Mesenteric fat pad (tissue), 1 donor: ENCODE measurements at regions not wholly inside any gene's neighbourhood (a gene's known extent, or its start where the extent isn't known, plus 50 kb on each side); places are given as distances from the start of the nearest gene placed in this dataset.

Experiments used
- DNase-seq: peaks from one replicate; pipeline ENCODE4 v3.0.0-alpha.2; 2020; ENCODE audit warnings: low spot score
- donor health status: DM: yes; HTN: yes; CAD: no.

DNA sequence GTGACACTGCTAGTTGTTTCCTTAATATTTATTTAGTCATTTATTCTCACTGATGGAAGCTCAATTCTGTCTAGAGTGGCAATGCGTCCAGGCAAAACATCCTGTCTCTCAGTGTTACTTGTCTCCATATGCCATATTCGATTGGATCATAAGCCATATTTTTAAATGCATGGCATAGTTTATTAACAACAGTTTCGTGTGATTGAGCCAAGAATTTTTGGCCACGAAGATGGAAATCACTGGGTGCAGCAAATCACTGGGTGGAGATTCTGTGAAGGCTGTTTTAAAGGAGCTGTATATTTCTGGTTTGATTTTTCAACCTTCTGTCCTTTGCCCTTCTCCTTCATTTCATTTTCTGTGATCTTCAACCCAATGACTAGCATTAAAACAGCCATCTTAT, 205.2 kb downstream of the JRKL start:
- DNase-seq, result no peak

DNA sequence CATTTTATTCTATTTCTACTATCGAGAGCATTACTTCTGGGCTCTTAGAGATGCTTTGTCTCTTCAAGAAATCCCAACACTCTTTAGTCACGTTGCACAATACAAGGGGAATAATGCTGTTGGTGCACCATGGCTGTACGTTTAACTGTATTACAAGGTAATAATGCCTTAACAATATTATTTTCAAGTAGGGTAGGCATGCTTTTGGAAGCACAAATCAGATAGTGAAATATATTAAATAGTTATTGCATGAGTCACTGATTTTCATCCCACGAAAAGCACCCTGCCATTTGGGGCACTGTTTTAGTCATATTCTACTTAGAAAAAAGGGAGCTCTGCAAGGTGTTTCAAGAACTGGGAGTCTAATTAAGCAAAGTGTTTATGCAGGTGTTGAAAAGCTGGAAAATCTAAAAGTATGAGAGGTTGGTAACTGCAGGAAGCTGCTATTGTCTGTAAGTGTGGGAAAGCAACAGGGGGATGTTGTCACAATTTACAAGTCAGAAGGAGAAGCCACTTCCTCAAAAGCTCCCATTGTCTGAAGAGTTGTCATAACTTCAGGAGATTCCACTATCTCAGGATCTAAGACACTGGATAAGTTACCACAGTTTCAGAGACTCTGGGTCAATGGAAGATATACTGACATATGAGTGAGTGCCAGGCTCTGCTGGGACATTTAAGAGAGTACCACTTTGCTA, 218.2 kb downstream of the JRKL start:
- no peak for DNase-seq

DNA sequence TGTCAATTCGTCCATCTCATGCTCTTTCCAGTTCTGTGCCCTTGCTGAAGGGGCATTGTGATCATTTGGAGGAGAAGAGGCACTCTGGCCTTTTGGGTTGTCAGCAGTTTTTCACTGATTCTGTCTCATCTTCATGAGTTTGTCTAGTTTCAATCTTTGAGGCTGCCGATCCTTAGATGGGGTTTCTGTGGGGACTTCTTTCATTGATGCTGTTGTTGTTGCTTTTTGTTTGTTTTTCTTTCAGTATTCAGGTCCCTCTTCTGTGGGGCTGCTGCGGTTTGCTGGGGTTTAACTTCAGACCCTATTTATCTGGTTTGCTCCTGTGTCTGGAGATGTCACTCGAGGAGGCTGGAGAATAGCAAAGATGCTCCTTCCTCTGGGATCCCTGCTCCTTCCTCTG, 224.3 kb downstream of the JRKL start:
- no peak for DNase-seq

DNA sequence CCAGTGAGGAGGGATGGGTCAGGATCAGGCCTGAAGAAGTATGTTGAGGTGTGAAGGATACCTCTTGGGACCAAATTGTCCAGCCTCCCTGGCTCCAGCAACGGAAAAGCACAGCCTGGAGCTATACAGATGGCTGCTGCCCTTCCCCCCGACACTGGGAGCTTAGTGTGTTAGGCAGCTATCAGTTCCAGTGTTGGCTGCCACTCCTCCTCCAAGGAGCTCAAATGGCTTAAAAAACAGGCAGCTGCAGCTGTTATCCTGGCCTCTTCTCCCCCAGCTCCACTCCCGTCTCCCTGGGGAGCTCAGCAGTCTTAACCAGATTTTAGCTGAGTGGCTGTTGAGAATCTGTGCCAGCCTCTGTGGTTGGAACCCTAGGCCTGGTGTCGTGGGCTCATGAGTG, 225.0 kb downstream of the JRKL start:
- DNase-seq, result no peak

DNA sequence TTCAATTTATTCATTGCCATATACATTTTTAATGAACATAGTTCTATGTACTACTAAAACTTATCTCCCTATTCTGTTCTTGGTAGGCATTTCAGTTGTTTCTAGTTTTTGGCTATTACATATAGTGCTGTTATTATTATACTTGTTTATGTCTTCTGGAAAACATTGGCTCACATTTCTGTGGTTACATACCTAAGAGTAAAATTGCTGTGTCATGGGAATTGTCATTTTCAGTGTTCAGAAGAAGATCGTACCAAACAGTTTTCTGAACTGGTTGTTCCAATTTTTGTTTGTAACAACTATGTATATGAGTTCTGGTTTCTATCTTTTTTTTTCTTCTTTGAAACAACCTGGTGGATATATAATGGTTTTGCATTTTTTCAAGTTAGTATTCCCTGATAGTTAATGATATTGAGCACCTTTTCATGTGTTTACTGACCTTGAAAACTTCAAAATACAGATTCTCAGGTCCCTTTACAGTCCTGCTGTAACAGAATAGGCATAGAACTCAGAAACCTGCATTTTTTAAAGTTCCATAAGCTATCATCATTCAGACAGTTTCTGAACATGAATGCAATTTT, 230.7 kb downstream of the JRKL start:
- DNase-seq, result no peak

DNA sequence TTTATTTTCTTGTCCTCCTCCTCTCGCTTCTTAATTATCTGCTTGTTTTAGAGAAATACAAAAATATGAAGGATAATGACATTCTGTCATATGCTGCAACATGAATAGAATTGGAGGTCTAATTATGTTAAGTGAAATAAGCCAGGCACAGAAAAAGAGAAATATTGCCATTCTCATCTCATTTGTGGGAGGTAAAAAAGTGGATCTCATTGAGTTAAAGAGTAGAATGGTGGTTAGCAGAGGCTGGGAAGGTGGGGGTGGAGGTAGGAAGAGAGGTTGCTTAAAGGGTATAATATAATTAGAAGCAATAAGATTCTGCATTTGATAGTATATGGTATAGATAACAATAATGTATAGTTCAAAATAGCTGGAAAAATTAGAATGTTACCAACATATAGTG, 231.3 kb downstream of the JRKL start:
- DNase-seq, result no peak

DNA sequence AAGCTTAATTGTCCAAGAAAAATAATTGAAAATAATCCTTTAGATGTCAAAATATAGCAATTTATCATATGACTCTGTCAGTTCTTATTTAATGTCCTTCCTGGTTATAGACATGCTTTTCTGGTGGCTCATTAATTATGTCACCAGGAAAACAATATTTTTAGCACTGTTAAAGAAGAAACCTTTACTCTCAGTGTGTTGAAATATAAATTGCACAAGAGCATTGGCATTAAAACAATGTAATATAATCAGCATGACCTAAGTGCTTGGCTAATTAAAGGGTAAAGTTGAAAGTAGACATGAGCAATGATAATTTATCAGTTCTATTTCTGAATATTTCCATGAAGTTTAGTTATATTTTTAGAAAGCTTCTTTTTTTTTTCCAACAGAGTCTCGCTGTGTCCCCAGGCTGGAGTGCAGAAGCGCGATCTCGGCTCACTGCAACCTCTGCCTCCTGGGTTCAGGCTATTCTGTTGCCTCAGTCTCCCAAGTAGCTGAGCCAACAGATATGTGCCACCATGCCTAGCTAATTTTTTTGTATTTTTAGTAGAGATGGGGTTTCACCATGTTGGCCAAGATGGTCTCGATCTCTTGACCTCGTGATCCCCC, 232.3 kb downstream of the JRKL start:
- DNase-seq, result no peak

DNA sequence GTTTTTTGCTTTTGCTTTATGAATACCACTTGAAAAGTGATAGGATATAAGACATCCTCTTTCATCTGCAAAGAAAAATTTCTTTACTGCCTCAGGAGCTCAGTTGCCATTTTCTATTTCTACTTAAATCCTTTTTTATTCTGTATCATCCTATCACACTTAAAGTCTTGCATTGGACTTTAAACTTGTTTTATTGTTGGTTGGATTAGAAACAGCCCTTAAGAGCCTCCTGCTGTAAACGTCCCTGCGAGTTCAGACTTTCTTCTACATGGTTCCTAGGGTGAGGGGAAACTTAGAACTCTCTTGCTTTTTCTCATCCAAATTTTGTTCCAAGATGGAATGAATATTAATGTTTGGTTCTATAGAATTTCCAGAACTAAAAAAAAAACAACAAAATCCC, 234.3 kb downstream of the JRKL start:
- DNase-seq, result no peak

DNA sequence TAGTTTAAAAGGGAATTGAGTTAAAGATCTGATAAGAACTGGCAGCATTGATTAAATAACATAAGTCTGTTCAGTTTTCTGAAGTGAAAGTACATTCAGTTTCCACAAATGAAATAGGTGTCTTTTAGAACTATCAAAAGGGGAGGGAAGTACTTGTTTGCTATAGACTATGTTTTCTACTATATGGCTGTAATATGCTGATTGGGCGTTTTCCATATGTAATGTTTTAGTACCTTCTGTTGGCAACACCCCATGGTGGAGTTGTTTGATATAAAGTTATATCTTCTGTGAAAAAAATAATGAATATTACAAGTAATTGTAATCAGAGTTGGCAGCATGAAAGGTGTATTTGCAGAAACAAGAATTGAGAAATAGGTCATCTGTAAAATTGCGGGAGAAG, 237.6 kb downstream of the JRKL start:
- no peak for DNase-seq

DNA sequence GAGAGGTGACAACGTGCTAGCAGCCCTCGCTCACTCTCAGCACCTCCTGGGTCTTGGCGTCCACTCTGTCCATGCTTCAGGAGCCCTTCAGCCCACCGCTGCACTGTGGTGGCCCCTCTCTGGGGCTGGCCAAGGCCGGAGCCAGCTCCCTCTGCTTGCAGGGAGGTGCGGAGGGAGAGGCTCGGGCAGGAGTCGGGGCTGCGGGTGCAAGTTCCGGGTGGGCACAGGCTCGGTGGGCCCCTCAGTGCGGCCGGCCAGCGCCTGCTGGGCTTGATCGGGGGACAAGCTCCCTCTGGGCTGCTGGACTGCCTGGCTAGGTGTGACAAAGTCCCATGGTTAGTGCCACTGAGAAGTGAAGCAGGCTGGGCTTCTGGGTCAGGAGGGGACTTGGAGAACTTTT, 245.8 kb downstream of the JRKL start:
- no peak for DNase-seq

DNA sequence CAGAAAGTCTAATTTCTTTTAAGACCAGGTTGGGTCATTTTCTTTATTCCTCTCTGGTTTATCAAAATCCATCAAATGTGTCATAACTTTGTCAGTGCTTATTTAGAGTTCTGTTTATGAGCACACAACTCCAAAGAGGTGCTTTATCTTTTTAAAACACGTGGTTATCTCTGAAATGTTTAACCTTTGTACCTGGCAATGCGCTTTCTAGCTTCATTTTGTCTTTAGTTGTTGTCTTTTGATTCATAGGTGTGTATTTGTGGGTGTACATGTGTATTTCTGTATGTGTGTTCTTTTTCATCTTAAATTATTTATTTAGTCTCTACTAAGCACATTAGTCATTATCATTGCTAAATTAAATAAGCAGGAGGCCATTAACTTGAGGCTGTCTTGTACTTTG, 251.4 kb downstream of the JRKL start:
- DNase-seq, result no peak

DNA sequence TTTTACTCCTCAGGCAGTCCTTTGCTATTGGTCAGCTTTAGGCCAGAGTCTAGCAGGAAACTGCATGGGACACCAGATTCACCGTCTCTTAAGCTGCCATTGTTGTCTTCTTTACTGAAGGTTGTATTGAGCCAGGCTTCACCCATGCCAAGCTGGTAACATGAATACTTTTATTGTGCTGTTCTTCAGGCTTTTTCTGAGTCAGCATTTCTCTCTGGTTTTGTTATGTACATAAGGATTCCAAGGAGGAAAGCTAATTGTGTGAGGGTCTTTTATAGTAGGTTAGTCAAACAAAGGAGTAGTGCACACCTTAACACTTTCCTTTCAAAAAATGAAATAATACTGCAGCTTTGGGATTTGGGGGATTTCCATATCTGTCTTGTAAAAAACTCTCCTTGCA, 252.8 kb downstream of the JRKL start:
- DNase-seq, result no peak

DNA sequence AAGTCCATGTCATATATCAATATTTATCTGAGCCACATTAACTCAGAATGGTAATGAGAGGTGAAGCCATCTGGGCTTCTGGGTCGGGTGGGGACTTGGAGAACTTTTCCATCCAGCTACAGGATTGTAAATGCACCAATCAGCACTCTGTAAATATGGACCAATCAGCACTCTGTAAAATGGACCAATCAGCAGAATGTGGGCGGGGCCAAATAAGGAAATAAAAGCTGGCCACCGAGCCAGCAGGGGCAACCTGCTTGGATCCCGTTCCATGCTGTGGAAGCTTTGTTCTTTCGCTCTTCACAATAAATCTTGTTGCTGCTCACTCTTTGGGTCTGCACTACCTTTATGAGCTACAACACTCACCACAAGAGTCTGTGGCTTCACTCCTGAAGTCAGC, 253.4 kb downstream of the JRKL start:
- no peak for DNase-seq

DNA sequence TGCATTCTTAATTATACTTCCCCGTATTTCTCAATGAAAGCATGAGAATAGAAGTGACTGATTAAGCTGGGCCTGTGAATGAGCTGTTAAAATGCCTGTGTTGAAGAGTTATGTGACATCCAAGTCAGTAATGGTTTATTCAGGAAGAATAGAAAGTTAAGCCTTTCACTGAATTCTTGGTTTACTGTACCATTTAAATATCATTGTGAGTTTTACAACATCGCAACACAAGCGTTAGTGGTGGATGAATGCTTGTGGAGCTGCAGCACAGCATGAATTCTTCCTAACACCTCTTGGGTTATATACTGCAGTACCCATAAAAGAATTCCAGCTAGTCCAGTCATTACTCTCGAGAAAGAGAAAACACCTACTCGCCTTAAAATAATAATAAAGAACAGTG, 257.8 kb downstream of the JRKL start:
- no peak for DNase-seq

DNA sequence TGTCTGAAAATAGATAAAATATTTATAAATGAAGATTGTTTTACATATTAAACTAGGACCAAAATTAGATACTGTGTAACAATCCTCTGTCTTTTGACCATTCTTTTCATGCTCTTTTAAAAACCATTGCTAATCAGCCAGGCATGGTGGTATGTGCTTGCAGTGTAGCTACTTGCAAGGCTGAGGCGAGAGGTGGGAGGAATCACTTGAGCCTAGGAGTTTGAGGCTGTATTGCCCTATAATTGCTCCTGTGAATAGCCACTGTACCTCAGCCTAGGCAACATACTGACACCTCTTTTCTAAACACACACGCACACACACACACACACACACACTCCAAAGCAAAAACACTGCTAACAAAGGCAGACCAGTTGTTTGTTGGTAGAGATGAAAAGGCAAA, 259.2 kb downstream of the JRKL start:
- DNase-seq, result no peak

DNA sequence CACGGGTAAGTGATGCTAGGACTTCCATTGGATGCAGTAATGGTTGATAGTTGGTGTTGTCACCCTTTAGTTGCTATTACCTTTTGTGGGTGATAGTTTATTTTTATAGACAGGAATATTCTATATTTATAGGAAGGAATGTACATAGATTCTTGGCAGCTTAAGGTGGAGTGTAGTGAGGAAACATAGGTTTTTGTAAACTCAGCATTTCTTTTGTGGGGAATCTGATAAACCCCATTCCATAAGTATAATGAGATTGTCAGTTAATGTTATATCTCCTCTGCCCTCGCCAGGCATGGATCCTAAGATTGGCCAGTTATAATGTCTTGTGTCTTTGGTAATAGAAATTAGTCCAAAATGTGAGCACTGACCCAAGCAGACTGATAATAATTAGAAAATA, 262.7 kb downstream of the JRKL start:
- no peak for DNase-seq

DNA sequence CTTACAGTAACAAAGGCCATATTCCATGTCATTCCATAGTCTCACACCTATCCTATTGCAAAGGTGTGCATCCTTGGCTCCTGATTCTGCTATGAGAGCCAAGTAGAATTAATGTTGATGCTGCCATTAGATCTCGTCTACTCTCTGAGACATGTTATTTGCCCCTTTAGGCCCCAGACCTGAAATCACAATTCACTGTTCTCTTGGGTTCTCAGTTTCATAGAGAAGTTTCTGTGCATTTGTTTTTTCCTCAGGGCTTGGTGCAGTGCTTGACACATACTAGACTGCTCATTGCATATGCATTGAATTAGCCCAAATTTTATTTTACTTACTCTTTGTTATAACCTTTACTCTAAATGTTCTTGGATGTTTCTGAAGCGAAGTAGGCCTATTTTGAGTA, 265.7 kb downstream of the JRKL start:
- no peak for DNase-seq

DNA sequence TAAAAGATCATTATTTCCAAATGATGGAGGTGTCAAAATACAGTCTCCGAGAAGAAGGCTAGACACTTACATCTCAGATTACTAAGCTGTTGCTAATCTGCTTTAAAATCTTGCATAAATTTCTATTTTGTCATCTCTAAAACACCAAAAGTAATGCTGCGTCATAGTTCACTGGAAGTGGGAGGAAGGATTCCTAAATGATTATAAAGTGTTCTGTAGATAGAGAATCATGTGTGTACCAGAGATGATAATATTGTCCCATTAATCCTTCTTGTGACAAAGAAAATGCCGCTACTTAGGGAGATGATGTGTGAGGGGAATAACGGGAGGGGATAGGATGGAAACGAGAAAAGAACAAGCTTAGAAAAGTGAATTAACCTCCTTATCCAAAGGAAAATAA, 268.6 kb downstream of the JRKL start:
- no peak for DNase-seq

DNA sequence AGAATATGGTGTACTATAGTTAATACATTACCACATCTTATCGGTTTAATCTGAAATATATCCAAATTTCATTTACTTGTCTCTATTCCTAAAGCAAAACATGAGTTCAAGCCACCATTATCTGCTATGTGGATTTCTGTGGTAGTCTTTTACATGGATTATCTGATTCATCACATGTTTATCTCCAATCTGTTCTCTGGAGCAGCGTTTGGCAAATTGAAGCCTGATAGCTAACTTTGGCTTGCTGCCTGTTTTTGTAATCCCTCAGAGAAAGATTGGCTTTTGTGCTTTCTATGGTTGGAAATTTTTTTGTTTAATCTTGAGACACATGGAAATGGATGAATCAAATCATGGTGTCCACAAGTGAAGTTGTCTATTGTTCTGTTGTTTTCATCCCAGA, 274.3 kb downstream of the JRKL start:
- no peak for DNase-seq

DNA sequence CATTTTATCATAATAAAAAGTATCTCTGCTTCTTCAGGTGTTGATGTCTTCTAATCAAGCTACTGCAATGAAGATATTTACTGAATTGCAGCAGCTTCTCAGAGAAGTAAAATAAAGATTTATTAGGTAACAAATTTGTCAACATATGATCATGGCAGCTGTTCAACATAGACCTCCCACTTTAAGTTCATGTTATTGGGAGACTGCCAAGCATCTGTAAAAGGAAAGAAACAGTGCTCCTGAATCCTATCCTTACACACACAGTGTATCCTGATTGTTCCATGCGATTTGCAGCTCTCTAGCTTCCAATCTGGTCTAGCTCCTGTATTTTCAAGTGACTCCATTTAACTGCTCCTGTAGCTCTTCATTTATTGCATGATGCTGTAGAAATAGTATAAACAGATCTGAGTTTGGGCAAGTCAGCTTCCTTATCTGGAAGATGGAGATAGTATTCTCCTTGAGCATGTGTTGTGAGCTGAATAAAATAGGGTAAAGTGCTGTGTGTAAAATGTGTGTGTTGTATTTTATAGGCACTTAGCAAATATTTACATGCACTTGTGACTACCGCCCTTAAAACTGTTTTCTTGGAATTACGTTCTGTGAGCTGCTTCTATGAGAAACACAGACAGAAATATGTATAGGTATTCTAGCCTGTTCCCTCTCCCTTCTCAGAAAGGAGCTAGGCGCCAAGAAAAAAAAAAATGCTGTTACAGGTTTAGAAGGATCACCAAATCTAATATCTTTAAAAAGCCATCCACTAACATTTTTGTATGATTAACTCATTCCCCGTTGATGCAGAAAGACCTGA, 290.6 kb downstream of the JRKL start:
- no peak for DNase-seq

DNA sequence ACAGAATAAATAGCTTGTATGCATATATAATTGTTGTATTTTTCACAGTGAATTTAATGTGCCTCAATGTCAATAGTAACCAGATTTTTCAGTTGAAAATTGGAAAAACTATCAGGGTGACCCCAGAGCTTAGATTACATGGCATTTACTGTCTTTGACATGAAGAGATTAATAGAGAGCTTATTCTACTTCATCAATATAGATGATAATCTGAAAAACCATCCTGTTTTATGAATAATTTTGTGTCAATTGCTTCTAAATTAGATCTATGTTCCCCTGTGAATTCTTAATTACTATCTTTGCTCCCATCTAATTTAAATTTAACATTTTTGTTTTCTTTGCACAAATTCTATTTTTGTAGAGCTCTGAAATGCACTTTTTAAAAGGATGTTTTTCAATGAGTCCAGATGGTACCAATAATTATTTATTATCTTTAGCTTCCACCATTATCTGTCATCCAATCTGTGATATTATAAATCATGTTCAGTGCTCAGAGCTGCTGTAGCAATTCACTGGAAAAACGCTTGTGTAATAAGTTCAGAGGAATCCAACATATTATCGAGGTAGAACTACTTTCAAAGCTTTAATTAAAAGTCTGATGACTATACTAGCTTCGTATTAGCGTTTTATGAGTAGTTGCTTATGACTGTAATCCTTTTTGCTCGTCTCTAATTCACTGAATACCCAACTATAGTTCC, 291.4 kb downstream of the JRKL start:
- no peak for DNase-seq

DNA sequence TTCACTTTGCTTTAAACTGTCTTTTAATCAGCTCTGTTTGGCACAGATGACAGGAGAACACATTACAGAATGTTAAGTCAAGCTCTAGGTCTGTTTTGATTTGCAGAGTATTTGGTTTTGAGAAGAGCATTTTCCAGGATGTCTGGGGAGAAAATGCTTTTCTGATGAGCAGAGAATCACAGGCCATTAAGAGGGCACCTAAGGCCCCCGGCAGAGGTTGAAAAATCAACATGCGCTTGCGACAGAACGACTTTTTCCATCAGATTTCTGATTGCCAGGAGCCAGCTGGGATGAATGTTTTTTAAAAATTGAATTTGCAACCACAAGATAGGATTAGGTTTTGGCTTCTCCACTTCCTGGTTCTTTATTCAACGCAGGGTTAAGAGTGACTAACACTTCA, 304.5 kb downstream of the JRKL start:
- no peak for DNase-seq
